AML-193 (cell line): ENCODE measurements at regions not wholly inside any gene's neighbourhood (a gene's known extent, or its start where the extent isn't known, plus 50 kb on each side); places are given as distances from the start of the nearest gene placed in this dataset.
A peak's percentile ranks its signal among the peaks of the same experiment; 100 is the strongest.

Source experiments
- DNase-seq, 2 experiments: peaks; one replicate each; lab custom pipeline; 2025; lab: John Stamatoyannopoulos, UW

DNA sequence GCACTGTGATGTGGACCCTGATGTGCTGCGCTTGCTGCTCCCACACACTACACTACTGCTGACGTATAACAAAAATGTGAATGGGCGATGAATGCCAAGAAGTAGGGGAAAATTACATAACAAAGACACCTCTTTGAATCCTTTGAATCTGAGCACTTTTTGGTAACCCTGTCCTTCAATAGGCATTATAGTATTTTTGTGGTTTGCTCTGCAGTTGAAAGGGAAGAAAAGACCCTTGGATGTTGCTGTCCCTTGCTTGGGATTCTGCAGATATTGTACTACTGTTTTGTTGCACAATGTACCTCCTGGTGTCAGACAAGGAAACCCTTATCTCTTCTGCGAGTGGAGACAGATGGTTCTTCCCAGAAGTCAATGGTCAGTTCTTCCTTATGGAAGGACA lies 124.8 kb upstream of the UBE3A start:
- DNase-seq: no peak

DNA sequence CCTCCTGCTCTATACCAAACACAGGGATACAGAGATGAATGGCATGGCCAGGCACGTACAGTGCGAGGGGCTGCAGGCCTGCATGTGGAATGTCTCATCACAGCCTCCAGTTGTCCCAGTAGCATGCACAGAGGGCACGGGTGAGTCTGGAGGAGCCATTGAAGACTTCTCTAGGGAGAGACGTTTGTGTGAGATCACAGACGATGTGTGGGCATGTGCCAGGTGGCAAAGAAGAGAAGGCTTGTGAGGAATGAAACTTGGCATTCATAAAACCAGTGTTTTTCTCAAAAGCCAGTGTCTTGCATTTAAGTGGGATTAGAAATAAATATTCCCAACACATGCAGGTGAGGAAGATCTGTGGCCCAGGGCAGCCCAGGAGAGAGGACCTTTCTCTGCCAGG lies 119.1 kb upstream of the UBE3A start:
- DNase-seq: no peak

DNA sequence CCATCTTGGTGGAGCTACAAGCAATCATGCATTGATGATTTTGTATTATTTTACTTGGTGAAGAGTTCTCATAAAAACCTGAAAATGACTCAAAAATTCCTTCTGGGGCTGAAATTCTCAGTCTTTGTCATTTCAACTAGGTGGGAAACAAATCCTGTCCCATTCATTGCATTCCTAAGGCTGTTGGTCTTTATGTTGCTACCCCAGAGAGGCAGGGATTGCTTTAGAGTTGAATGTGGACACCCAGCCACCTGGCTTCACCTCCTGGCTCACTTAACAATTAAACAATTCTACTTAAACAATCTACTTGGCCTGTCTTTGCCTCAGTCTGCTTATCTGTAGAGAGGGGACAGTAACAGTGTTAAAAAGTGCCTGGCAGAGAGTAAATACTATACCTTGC lies 117.3 kb upstream of the UBE3A start:
- DNase-seq: no peak

DNA sequence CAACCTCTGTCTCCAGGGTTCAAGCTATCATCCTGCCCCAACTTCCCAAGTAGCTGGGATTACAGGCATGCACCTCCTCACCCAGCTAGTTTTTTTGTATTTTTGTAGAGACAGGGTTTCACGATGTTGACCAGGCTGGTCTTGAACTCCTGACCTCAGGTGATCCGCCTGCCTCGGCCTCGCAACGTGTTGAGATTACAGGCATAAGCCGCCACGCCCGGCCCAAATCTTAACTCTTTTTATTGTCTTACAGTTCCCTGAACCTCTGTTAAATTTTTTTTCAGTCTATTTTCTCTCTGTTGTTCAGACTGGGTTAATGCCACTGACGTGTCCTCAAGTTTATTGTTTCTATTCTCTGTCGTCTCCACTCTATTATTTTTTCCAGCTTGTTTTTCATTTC lies 115.8 kb upstream of the UBE3A start:
- DNase-seq: no peak

DNA sequence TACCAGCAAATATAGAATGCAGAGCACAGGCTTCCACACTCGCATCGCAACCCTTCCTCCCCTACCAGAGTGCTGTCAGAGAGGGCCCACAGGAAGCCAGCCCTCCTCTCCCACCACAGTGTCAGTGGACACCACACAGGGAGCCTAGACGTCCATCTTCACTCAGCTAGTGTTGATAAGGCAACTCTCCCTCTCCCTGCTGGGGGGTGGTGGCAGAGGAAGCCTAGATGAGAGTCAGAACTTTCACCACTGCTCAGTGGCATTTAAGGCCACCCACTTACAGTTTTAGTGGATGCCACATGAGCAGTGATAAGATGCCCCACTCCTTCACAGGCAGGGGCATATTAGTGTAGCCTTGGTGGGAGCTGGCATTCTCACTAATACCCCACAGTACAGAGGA lies 109.8 kb upstream of the UBE3A start:
- DNase-seq: no peak

DNA sequence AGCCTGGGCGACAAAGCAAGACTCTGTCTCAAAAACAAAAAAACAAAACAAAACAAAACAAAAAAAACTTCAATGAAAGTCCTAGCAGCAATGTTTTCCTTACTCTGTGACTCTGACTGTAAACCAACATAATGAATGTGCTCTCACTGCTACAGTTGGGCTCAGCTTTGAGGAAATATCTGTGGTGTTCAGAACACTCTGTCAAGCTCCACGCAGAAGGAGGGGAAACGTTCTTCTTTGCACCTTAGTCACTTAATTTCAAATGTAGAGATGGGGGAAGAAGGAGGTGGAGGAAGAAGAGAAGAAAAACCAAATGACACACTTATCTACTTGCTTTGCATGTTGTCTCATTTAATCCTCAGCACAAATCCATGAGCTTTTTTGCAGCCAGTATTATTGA lies 107.1 kb upstream of the UBE3A start:
- DNase-seq: no peak

DNA sequence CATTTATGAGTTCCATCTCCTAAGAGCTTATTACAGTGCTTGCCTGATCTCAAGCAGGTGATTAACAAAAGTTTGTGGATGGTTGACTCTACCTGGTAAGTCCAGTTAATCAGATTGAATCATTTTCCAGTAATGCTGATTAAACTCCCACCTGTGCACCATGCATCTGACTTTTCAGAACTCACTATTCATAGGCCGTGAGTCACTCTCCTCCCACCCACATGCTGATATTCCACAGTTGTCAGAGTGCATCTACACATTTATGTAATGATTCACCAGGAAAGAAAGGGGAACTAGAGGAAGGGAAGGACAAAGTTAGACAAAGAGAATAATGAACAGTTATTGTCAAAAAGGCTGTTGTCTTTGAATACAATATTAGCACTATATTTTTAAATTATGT lies 106.2 kb upstream of the UBE3A start:
- no peak for DNase-seq

DNA sequence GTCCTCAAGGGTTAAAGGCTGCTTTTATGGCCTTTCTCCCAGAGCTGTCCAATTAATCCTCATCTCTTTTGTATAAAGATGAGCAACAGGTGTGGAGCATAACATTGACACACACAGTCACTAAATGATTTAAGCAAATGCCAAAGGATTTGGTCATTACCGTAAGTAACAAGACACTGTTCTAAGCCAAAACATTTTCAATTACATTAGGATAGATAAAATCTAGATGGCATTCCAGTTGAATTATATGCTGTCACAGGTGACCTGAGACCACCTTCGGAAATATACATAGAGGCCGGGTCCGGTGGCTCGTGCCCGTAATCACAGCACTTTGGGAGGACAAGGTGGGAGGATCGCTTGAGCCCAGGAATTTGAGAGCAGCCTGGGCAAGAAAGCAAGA lies 105.3 kb upstream of the UBE3A start:
- DNase-seq: no peak

DNA sequence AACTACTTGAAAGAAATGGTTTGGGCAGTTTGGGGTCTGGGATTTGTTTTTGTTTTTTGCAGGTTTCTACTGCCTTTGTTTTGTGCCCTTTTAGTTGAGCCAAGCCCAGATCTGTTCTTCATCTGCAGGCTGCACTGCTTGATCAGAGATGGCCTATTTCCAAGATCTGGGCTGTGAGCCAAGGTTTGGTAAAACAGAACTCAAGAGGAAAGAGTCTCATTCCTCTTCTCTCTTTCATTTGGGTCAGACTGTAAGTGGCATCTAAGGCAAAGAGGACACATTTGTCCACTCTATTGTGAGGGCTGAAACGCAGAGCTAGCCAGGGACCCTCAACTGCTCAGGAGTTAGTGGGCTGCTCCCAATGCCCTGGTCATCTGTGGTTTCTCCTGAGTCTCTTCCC lies 104.4 kb upstream of the UBE3A start:
- DNase-seq: no peak

DNA sequence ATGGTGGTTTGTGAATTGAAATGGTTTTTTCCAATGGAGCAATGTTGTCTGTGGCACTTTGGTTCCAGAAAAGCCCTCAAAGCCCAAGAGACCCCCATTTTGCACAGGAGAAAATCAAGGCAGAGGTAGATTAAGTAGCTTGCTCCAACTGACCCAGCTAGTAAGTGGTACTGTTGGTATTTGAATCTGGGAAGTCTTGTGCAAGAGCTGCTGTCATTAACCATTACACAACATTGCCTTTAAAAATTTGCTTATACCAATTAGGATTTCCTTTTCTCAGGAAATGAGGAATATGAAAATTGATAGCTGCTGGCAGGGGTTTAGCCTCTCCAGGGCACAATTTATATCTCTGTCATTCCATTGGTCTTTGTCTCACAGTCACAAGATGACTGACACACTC lies 102.4 kb upstream of the UBE3A start:
- DNase-seq: no peak

DNA sequence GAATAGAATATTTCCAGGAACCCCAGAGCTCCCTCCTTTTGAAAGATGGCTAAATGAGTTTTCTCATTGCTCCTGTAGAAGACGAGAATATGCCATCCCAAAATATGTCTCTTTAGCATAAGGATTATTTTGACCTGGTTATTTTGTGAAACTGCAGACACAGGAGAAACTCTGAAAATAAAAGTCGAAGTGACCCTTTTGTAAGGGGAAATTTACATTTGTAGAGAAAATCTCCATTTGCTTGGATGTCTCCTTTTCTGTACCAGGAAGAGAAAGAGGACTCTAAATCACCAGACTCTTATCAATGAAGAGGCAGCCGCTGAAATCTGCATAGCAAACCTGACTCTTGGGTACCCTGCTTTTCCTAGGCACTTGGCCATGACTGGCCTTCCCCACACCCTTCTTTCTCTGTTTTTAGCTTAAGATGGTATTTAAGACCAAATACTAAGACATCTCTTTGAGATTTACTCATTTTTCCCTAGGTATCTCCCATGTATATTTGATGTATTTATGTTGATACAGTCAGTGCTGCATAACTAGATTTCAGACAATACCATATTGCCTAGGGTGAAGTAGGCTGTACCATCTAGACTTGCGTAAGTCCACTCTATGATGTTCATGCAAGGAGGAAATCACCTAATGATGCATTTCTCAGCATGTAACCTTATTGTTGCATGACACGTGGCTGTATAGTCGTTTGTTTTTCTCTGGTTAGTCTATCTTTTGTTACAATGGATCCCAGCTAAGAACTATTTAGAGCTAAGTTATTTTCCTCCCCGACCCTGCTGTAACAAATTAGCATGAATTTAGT lies 98.2 kb upstream of the UBE3A start:
- DNase-seq: no peak

DNA sequence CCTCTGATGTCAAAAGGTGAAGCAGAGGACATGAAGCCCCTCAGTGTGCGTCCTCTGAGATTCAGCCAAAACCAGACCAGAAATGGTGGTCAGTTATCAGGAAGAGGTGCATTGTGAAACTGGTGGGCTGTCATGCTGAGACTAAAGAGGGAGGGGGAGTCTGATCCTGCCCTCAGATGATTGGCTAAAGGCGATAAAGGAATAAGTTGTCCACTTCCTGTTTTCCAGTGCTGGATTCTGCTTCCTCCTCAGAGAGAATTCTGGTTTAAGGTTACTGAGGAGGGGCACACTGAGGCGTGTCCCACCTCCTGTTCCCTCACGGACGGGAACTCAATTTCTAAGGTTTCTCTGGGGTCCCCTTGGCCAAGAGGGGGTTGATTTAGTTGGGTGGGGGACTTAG lies 97.0 kb upstream of the UBE3A start:
- no peak for DNase-seq

DNA sequence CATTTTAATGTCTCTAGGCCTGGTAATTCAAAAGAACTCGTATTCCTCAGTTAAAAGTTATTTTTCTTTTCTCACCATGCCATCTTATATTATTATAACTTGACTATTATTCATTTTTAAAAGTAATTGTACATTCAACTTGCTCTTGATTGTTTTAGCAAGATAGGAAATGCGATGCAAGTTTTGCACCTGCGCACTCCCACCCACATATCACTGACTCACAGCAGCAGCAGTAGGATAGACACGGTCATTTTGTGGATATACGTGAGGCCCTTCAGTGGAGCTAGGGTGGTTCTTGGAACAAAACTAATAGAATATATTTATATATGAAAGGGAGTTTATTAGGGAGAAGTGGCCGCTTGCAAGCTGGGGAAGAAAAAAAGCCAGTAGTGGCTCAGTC lies 95.5 kb upstream of the UBE3A start:
- DNase-seq: no peak

DNA sequence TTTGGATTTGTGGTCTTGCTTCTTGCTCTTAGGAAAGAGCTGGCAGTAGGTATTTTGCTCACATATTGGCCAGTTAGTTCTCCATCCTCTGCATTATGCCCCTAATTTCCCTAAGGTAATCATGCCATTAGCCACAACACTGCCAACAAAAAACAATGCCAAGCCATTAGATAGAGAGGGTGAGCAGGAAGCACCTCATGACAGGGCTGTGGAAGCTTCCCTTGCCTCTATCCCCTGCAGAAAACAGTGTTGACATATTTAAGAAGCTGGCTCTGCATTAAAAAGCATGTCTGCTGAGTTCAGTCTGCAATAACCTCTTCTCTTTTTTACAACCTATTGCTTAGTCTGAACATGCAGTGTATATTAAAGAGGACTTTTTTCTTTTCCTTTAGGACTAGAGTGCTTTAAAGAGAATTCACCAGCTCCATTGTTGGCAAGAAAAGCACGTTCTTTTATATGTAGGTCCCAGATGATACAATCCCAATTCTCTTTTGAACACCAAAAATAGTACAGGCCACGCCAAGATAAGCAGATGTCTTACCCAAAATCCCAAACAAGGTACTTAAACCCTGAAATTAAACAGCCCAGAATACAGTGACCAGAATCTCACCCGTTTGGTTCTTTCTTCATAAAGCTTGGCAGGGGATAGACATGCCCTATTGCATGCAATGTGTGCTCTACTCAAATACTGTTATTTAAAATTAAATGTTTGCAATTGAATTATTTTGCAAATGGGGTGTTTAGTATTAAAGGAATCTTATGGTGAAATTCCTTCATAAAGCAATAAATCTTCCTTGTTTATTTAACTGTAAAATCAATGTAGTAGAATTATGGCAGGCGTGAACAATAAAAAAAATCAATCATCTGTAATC lies 93.7 kb upstream of the UBE3A start:
- DNase-seq: no peak

DNA sequence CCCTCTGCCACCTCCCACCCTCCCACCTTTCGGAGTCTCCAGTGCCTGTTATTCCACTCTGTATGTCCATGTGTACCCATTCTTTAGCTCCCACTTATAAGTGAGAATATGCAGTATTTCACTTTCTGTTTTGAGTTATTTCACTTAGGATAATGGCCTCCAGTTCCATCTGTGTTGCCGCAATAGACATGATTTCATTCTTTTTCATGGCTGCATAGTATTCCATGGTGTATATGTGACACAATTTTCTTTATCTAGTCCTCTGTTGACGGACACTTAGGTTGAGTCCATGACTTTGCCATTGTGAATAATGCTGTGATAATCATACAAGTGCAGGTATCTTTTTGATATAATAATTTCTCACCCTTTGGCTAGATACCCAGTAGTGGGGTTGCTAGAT lies 91.0 kb upstream of the UBE3A start:
- no peak for DNase-seq

DNA sequence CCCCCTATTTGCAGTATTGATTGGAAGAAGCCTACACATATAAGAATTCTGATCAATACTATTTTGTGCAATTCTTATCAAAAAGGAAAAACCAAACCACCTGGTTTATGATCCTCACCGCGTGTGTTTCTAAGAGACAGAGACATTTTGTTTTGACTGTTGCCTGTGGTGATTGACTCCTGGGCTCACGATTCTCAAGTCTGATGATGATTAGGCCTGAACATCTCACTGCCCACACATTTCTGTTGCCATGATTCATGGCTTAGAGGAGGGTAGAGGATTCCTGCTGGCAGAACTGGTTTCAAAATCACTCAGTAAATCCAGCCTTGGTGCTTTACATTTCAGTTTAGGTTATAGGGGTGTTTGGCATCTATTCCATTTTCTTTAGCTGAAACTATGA lies 88.3 kb upstream of the UBE3A start:
- DNase-seq: no peak

DNA sequence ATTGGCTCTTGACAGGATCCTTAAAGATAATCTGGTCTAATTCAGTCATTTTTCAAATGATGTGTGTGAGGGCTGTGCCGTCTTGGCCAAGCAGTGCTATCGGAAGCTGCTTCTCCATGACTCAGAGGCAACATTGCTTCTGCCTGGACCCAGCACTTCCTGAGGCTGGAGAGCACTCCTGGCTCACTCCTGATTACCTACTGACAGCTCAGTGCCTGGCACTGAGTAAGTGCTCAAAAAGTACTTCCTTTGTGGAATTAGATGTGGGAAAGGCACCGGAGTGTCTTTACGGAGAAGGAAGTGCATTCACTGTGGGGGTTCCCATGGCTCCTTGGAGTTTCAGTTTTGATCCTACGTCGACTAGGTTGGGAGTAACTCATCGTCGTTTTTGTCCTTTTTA lies 86.9 kb upstream of the UBE3A start:
- DNase-seq: no peak

DNA sequence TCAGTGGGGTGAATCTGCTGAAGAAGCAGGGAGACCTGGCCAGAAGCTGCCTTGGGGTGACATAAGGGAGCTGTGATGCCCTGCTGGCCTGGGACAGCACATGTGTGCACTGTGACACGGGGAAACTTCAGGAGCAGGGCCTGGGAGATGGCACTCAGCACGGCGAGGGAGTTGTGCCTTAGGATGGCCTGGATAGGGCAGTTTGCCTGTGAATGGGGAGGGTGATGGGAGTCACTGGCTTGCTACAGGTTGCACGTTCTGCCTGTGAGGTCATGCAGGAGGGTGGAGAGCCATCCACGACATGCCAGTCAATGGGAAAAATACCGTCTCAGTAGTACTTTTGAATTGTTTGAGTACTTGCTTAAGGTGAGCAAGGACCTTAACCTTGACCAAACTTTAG lies 76.8 kb upstream of the UBE3A start:
- DNase-seq: no peak

DNA sequence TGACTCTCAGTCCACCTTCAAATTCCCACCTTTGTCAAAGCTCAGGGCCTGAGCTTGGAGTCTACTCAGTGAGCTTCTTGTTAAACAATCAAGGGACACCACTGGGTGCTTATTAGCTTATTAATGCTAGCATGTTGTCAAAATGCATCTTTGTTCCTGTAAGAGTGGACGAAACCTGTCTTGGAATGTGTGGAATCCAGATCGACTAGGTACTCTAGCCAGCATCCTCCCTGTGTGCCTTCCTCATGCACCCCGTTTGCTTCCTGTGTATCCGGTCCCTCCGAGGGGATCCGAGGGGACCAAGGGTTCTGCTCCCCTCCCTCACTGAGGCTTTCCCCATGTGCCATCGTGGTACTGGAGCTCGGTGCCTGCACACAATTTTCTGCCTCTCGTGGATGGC lies 75.7 kb upstream of the UBE3A start:
- no peak for DNase-seq

DNA sequence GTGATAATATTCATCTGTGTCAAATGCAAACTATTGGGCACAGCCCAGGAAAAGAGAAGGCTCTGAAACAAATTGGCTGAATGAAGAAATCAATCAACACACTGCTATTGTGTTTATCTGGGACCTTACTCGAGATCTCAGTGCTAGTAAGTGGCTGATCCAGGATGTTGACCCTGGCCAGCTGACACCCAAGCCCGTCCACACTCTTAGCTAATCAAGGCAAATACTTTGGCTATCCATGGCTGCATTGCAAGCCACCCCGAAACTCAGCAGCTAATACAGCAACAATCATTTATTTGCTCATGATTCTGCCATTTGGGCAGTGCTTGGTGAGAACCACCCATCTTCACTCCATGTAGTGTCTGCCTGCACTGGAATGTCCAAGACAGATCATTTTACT lies 74.1 kb upstream of the UBE3A start:
- no peak for DNase-seq

DNA sequence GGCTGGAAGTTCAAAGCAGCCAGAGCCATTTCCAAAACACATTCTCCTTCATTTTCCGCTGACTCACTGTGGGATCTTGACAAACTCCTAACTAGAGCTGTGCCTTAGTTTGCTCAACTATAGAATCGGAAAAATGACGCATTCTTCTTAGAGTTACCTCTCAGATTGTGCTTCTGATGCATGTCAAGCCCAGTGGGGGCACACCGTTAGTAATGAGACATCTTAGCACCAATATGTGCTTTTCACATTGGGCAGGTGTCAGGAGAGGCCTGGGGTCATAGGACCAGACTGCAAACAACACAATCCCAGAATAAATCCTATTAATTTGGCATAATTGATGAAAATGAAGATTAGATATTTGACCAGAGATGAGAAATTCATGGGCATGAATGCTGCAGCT lies 71.3 kb upstream of the UBE3A start:
- DNase-seq: no peak

DNA sequence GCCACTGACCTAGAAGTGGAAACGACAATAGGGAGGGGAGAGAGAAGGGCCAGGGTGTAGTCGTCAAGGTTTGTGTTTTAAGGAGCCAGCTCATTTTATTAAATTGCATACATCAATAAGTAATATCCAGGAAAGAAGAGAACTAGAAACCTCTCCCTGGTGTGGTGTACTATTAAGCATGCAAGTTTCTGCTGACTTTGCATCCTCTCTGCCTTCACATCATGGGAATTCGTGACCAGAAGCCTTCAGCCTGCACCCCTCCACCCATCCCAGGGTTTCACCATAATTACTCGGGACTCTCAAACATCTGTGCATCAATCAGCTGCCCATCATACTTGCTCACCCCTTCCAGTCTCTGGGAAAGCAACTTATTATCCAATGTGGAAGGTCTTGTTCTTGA lies 70.9 kb upstream of the UBE3A start:
- DNase-seq: no peak

DNA sequence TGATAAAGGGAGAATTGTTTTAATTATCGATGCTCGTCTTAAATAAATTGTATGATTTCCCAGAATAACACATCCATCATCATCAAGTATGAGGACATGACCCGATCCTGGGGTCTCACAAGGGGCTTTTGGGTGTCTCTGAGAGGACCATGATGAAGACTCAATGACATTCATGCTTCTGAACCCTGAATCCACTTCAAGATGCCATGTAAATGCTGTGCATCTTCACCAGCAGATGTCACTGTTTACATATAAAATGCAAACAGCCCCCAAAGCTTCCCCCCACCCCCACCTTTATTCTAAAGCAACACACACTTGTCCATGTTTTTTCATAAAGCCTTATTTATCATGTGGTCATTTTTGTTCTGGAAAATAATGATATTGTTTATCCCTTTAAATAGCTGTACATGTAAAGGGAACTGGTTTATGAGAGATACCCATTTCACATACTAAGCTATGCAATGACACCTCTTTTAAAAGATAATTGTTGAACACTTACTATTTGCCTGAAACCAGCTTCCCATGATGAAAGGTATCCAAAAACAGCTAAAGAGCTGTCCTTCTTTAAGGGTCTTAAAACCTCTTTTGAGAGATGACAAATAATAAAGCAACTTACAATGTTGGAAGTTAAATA lies 69.7 kb upstream of the UBE3A start:
- peak; percentile 2 to 6 for DNase-seq
